ENCODE measurements at regions not wholly inside any gene's neighbourhood (a gene's known extent, or its start where the extent isn't known, plus 50 kb on each side); places are given as distances from the start of the nearest gene placed in this dataset.

DNA sequence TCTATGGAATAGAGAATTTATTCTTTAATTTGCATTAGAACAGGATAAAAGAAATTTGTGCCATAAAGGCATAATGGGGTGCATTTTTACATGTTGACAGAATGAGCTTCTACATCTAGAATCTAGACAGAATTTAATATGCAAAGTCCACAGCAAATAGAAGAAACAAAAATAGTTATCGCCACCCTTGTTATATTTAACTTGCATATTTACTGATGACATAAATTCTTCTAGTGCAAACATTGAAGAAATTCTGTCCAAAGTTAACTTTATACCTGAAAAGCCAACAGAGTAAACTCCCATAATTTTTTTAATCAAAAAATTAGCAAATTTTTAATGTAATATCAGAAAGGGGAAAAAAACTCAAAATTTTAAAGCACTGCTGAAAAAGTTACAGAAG, 213.7 kb upstream of the ALCAM start:
- CTCF ChIA-PET, result interaction anchor here (0.6 kb wide), 1 partner anchor 20 kb away, joined by 3 read pairs; no protein-coding TSS in a partner anchor
- no peak for DNase-seq (ENCODE audit: low spot score)

DNA sequence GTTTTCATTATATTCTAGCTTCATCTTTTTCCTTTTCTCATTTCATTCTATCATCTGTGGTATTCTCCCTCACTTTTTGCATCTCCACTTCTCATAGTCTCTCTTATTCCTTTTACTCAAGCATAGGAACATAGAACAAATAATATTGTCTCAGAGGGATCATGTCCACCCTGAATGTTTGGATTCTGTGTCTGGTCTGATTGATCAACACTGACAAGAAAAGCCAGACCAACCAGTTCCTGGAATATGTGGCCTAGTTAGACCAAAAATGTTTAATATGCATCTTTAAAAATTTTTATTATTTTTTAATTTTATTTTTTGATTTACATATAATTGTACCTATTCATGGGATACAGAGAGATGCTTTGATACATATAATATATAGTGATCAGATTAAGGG, 212.0 kb upstream of the ALCAM start:
- no peak for DNase-seq (ENCODE audit: low spot score)
- no peak for TF ChIP-seq CTCF (conservative IDR thresholded peaks at IDR 0.05; ENCODE audit: low read depth)
- no peak overlapping the region for H3K27ac ChIP-seq
- ChIA-PET CTCF (no interaction called here), POLR2A (ENCODE audit: low non-redundant PET) (no interaction called here)

More for the DNA sequence above, 213.7 kb upstream of the ALCAM start:
- no peak overlapping the region for H3K27ac ChIP-seq
- TF ChIP-seq CTCF (conservative IDR thresholded peaks at IDR 0.05; ENCODE audit: low read depth), result no peak
- POLR2A ChIA-PET (ENCODE audit: low non-redundant PET), result no interaction called here

- DNase-seq (ENCODE audit: low spot score), result no peak
- POLR2A ChIA-PET (ENCODE audit: low non-redundant PET), result no interaction called here
- CTCF ChIA-PET, result no interaction called here
- TF ChIP-seq CTCF (conservative IDR thresholded peaks at IDR 0.05; ENCODE audit: low read depth), result no peak
- H3K27ac ChIP-seq, result no peak overlapping the region
Measured at GRCh38 chr3:105157067-105157765, 209.5 kb upstream of the ALCAM start.

GRCh38 chr3:105157766-105158085, 209.0 kb upstream of the ALCAM start:
- CTCF ChIA-PET, result no interaction called here
- no peak for TF ChIP-seq CTCF (conservative IDR thresholded peaks at IDR 0.05; ENCODE audit: low read depth)
- POLR2A ChIA-PET (ENCODE audit: low non-redundant PET), result no interaction called here
- no peak for DNase-seq (ENCODE audit: low spot score)
- H3K27ac ChIP-seq, result no peak overlapping the region

DNA sequence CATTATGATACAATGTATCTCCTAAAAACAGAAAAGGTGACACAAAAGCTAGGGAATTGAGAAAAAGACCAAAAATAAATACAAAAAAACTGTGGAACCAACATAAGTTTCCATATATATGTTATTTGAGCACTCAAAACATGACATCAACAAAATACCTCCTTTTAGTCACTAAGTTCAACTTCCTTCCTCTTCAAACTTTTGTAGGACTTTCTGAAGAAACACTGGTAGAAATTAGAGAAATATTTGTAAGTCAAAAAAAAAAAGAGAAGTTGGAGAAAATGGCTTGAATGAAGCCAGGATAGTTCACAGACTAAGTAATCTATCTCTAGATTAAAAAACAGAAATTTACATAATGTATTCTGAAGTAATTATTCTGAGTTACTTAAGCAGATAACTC, 208.4 kb upstream of the ALCAM start:
- CTCF ChIA-PET, result no interaction called here

DNA sequence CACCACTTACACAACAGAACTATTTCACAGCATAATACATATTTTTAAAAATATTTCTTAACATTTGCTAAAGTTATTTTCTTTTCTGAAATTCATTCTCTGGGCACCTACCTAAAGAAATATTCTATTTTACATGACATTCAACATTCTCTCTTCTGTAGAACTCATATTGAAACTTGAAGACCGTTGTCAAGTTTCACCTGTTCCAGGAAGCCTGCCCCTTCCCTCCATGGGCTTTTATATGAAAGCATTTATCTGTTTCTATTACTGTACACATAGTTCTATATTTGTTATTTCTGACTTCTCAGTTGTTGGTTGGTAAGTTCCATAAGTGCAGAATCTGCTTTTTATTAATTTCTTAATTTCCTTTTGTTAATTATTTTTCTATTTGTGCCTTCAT, 204.3 kb upstream of the ALCAM start:
- no peak for DNase-seq (ENCODE audit: low spot score)
- TF ChIP-seq CTCF (conservative IDR thresholded peaks at IDR 0.05; ENCODE audit: low read depth), result no peak
- CTCF ChIA-PET, result no interaction called here
- POLR2A ChIA-PET (ENCODE audit: low non-redundant PET), result no interaction called here
- no peak overlapping the region for H3K27ac ChIP-seq

More for the DNA sequence above, 208.4 kb upstream of the ALCAM start:
- TF ChIP-seq CTCF (conservative IDR thresholded peaks at IDR 0.05; ENCODE audit: low read depth), result no peak
- no peak for DNase-seq (ENCODE audit: low spot score)
- no peak overlapping the region for H3K27ac ChIP-seq
- POLR2A ChIA-PET (ENCODE audit: low non-redundant PET), result no interaction called here
